ENCODE measurements at regions not wholly inside any gene's neighbourhood (a gene's known extent, or its start where the extent isn't known, plus 50 kb on each side); places are given as distances from the start of the nearest gene placed in this dataset.

GRCh38 chr2:150944315-150944714 lies 317.3 kb downstream of the RBM43 start:
- ChIA-PET CTCF (no interaction called here), POLR2A (no interaction called here)
- H3K9me3 Mint-ChIP-seq: no peaks in the 10 kb centered on the region
- H3K4me3 Mint-ChIP-seq: no peak overlapping the region
- H3K4me1 Mint-ChIP-seq: no peaks in the 10 kb centered on the region
- H3K27me3 Mint-ChIP-seq: no peaks in the 10 kb centered on the region
- H3K27ac Mint-ChIP-seq: no peak overlapping the region
- no peak for DNase-seq
- no peaks in the 10 kb centered on the region for H3K36me3 Mint-ChIP-seq (ENCODE audit: low read depth)

GRCh38 chr2:150939087-150939486 lies 322.6 kb downstream of the RBM43 start:
- Mint-ChIP-seq H3K36me3 (ENCODE audit: low read depth) (no peaks in the 10 kb centered on the region), H3K27ac (no peak overlapping the region), H3K9me3 (no peaks in the 10 kb centered on the region), H3K27me3 (no peaks in the 10 kb centered on the region), H3K4me3 (no peak overlapping the region), H3K4me1 (no peaks in the 10 kb centered on the region)
- ChIA-PET CTCF (interaction anchor here (0.5 kb wide), 1 partner anchor 165 kb away, joined by 4 read pairs; no protein-coding TSS in a partner anchor), POLR2A (no interaction called here)
- no peak for DNase-seq

GRCh38 chr2:150938527-150938926 lies 323.1 kb downstream of the RBM43 start:
- Mint-ChIP-seq H3K27ac (no peak overlapping the region), H3K27me3 (no peaks in the 10 kb centered on the region), H3K4me3 (no peak overlapping the region), H3K4me1 (no peaks in the 10 kb centered on the region), H3K36me3 (ENCODE audit: low read depth) (no peaks in the 10 kb centered on the region), H3K9me3 (no peaks in the 10 kb centered on the region)
- POLR2A ChIA-PET: no interaction called here
- no peak for DNase-seq
- CTCF ChIA-PET: no interaction called here

GRCh38 chr2:150937030-150937429 lies 324.6 kb downstream of the RBM43 start:
- CTCF ChIA-PET: no interaction called here
- POLR2A ChIA-PET: no interaction called here
- no peaks in the 10 kb centered on the region for H3K36me3 Mint-ChIP-seq (ENCODE audit: low read depth)
- H3K4me3 Mint-ChIP-seq: no peak overlapping the region
- no peak overlapping the region for H3K27ac Mint-ChIP-seq
- no peaks in the 10 kb centered on the region for H3K4me1 Mint-ChIP-seq
- H3K27me3 Mint-ChIP-seq: no peaks in the 10 kb centered on the region
- no peak for DNase-seq
- no peaks in the 10 kb centered on the region for H3K9me3 Mint-ChIP-seq

GRCh38 chr2:150931451-150931850 lies 330.2 kb downstream of the RBM43 start:
- ChIA-PET CTCF (no interaction called here), POLR2A (no interaction called here)
- H3K4me1 Mint-ChIP-seq: no peaks in the 10 kb centered on the region
- H3K27ac Mint-ChIP-seq: no peak overlapping the region
- H3K9me3 Mint-ChIP-seq: no peaks in the 10 kb centered on the region
- no peaks in the 10 kb centered on the region for H3K27me3 Mint-ChIP-seq
- no peaks in the 10 kb centered on the region for H3K36me3 Mint-ChIP-seq (ENCODE audit: low read depth)
- DNase-seq: no peak
- no peak overlapping the region for H3K4me3 Mint-ChIP-seq

- Mint-ChIP-seq H3K36me3 (ENCODE audit: low read depth) (no peaks in the 10 kb centered on the region), H3K27ac (no peak overlapping the region), H3K4me1 (no peaks in the 10 kb centered on the region), H3K4me3 (no peak overlapping the region), H3K9me3 (no peaks in the 10 kb centered on the region), H3K27me3 (no peaks in the 10 kb centered on the region)
- no peak for DNase-seq
- ChIA-PET POLR2A (no interaction called here), CTCF (interaction anchor here (1.2 kb wide), 1 partner anchor 9 kb away, joined by 3 read pairs; no protein-coding TSS in a partner anchor)
Measured at GRCh38 chr2:150925611-150926010, 336.1 kb downstream of the RBM43 start.

GRCh38 chr2:150924878-150925277 lies 336.8 kb downstream of the RBM43 start:
- Mint-ChIP-seq H3K4me3 (no peak overlapping the region), H3K27me3 (no peaks in the 10 kb centered on the region), H3K27ac (no peak overlapping the region), H3K36me3 (ENCODE audit: low read depth) (no peaks in the 10 kb centered on the region), H3K4me1 (no peaks in the 10 kb centered on the region), H3K9me3 (no peaks in the 10 kb centered on the region)
- ChIA-PET CTCF (no interaction called here), POLR2A (no interaction called here)
- no peak for DNase-seq

GRCh38 chr2:150919901-150920300 lies 341.8 kb downstream of the RBM43 start:
- DNase-seq: no peak
- CTCF ChIA-PET: no interaction called here
- Mint-ChIP-seq H3K4me3 (no peak overlapping the region), H3K9me3 (no peaks in the 10 kb centered on the region), H3K27me3 (no peaks in the 10 kb centered on the region), H3K27ac (no peak overlapping the region), H3K4me1 (no peaks in the 10 kb centered on the region), H3K36me3 (ENCODE audit: low read depth) (no peaks in the 10 kb centered on the region)
- POLR2A ChIA-PET: no interaction called here

- ChIA-PET POLR2A (no interaction called here), CTCF (no interaction called here)
- Mint-ChIP-seq H3K27ac (no peak overlapping the region), H3K9me3 (no peaks in the 10 kb centered on the region), H3K4me1 (no peaks in the 10 kb centered on the region), H3K27me3 (no peaks in the 10 kb centered on the region), H3K4me3 (no peak overlapping the region), H3K36me3 (ENCODE audit: low read depth) (no peaks in the 10 kb centered on the region)
- no peak for DNase-seq
Measured at GRCh38 chr2:150917961-150918713, 343.5 kb downstream of the RBM43 start.

- Mint-ChIP-seq H3K4me3 (no peak overlapping the region), H3K27ac (no peak overlapping the region), H3K36me3 (ENCODE audit: low read depth) (no peaks in the 10 kb centered on the region), H3K27me3 (no peaks in the 10 kb centered on the region), H3K9me3 (no peaks in the 10 kb centered on the region), H3K4me1 (no peaks in the 10 kb centered on the region)
- CTCF ChIA-PET: no interaction called here
- DNase-seq: no peak
- POLR2A ChIA-PET: no interaction called here
Measured at GRCh38 chr2:150916467-150917396, 344.9 kb downstream of the RBM43 start.

- Mint-ChIP-seq H3K36me3 (ENCODE audit: low read depth) (no peaks in the 10 kb centered on the region), H3K4me3 (no peak overlapping the region), H3K9me3 (no peaks in the 10 kb centered on the region), H3K27ac (no peak overlapping the region), H3K4me1 (no peaks in the 10 kb centered on the region), H3K27me3 (no peaks in the 10 kb centered on the region)
- ChIA-PET CTCF (interaction anchor here (0.7 kb wide), 1 partner anchor 24 kb away, joined by 3 read pairs; no protein-coding TSS in a partner anchor), POLR2A (no interaction called here)
- DNase-seq: no peak
Measured at GRCh38 chr2:150911766-150912280, 349.8 kb downstream of the RBM43 start.

- POLR2A ChIA-PET: no interaction called here
Measured at GRCh38 chr2:150909613-150910012, 352.1 kb downstream of the RBM43 start.

GRCh38 chr2:150909090-150909489 lies 352.6 kb downstream of the RBM43 start:
- no peaks in the 10 kb centered on the region for H3K36me3 Mint-ChIP-seq (ENCODE audit: low read depth)
- no peak for DNase-seq
- POLR2A ChIA-PET: no interaction called here
- H3K27me3 Mint-ChIP-seq: no peaks in the 10 kb centered on the region
- no peaks in the 10 kb centered on the region for H3K4me1 Mint-ChIP-seq
- H3K27ac Mint-ChIP-seq: no peak overlapping the region
- H3K4me3 Mint-ChIP-seq: no peak overlapping the region
- H3K9me3 Mint-ChIP-seq: no peaks in the 10 kb centered on the region
- CTCF ChIA-PET: no interaction called here

More at GRCh38 chr2:150909613-150910012, 352.1 kb downstream of the RBM43 start:
- H3K27me3 Mint-ChIP-seq: no peaks in the 10 kb centered on the region
- CTCF ChIA-PET: no interaction called here
- H3K4me1 Mint-ChIP-seq: no peaks in the 10 kb centered on the region
- H3K27ac Mint-ChIP-seq: no peak overlapping the region
- DNase-seq: no peak
- no peaks in the 10 kb centered on the region for H3K9me3 Mint-ChIP-seq
- no peaks in the 10 kb centered on the region for H3K36me3 Mint-ChIP-seq (ENCODE audit: low read depth)
- H3K4me3 Mint-ChIP-seq: no peak overlapping the region

Measured in activated CD4-positive, alpha-beta T cell treated with anti-CD3 and anti-CD28 coated beads, Interleukin-2, amount 10 ng/mL, durations not matched to agents 7 days and 5 days (primary cell).